ENCODE measurements at regions not wholly inside any gene's neighbourhood (a gene's known extent, or its start where the extent isn't known, plus 50 kb on each side); places are given as distances from the start of the nearest gene placed in this dataset.

DNA sequence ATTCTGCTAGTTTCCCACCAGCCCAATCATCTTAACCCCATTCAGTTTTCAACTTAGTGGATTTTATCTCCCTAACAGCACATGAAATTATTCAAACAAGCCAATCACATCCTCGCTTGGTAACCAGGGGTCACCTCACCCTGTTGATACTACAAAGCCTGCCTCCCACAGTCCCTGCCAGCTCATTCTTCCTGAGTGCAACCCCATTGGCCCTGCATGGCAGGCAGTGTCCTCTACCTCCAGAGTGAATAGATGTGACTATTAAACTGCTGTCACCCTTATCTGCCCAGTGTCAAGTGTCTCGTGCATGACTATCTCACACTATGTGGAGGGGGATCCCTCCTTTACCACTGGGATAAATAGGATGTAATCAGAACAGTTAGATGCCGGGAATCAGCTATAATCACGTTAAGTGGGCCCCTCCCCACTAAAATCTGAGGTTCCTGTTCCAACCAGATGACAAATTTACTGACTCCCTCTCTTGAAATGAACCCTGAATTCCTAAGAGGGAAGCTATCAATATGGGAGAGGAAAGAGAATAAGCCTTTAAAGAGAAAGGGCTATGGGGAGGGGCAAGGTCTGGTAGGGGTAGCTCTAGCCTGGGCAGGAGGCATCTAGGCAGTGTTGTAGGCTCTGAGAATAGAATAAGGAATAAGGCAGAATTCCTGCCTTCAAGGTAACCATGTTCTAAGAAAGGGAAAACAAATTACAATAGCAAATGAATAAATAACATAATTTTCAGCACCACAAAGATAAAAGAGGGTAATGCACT lies 155.9 kb downstream of the SLC30A10 start:
- H3K9me3 Mint-ChIP-seq = peaks cover 13% of the 10 kb centered on the region
- ATAC-seq = no peak
- no peak overlapping the region for H3K4me3 Mint-ChIP-seq
- H3K4me1 Mint-ChIP-seq = peaks cover 14% of the 10 kb centered on the region
- no peaks in the 10 kb centered on the region for H3K27me3 Mint-ChIP-seq
- H3K27ac Mint-ChIP-seq = no peak overlapping the region
- H3K36me3 Mint-ChIP-seq = no peaks in the 10 kb centered on the region

DNA sequence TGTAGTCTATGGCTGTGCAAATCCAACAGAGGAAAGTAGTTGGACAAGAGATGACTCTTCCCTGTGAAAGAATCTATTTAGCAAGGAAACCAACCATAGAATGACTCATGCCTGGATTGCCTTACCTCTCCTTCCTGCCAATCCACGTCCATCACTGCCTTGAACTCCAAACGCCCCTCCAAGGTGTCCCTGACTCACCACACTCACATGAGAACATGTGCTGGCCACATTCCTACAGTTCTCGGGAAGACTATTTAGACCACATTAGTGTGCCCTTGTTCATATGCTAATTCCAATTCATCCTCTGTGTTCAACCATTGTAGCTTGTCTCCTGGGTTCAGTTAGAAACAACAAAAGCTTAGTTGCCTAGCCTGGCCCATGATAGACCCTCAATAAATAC lies 157.3 kb downstream of the SLC30A10 start:
- H3K27me3 Mint-ChIP-seq = no peaks in the 10 kb centered on the region
- no peak for ATAC-seq
- H3K27ac Mint-ChIP-seq = no peak overlapping the region
- no peak overlapping the region for H3K4me3 Mint-ChIP-seq
- H3K36me3 Mint-ChIP-seq = no peaks in the 10 kb centered on the region
- peaks cover 16% of the 10 kb centered on the region for H3K9me3 Mint-ChIP-seq
- peaks cover 14% of the 10 kb centered on the region for H3K4me1 Mint-ChIP-seq

DNA sequence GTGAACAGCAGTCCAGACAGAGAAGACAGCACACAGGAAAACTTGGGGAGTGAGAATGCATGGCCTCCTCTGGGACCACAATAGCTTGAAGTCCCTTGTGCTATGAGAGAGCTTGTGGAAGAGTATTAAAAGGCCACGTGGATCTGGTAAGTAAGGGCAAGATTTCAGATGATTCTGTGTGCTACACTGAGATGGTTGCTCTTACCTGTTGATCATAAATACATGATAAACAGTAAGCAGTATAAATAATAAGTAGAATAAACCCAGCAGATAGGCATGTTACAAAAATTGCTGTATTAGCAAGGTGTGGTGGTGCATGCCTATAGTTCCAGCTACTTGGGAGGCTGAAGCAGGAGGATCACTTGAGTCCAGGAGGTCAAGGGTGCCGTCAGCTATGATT lies 150.4 kb upstream of the ZC3H11B start:
- Mint-ChIP-seq H3K27ac (no peak overlapping the region), H3K9me3 (peaks cover 8% of the 10 kb centered on the region), H3K36me3 (no peaks in the 10 kb centered on the region), H3K4me3 (no peak overlapping the region), H3K27me3 (peaks cover 11% of the 10 kb centered on the region), H3K4me1 (no peaks in the 10 kb centered on the region)
- ATAC-seq = no peak

DNA sequence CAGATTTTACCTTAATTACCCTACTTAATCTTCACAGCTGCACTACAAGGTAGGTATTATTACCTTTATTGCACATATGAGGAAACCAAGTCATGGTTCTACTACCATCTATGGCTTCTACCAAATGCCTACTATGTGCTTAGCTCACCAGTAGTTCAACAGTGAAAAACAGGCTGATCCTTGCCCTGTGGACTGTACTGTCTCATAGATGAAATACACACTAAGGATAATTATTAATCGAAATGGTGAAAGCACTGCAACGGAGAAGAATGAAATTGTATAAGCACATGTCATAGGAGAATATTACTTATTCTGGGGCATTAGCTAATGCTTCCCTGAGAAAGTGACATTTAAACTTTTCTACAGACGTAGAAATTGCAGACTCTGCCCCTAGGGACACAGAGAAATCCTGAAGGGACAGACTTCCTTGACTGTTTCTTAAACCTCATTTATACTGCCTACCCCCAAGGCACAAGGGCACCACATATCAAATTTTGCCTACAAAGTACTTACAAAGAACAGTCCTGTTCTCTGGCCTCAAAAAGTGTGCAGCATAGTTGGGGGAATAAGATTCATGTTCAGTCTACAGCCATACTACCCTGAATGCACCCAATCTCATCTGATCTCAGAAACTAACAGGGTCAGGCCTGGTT lies 148.4 kb upstream of the ZC3H11B start:
- Mint-ChIP-seq H3K27me3 (peaks cover 13% of the 10 kb centered on the region), H3K4me3 (no peak overlapping the region), H3K9me3 (peaks cover 5% of the 10 kb centered on the region), H3K4me1 (no peaks in the 10 kb centered on the region), H3K36me3 (no peaks in the 10 kb centered on the region), H3K27ac (no peak overlapping the region)
- ATAC-seq = no peak

DNA sequence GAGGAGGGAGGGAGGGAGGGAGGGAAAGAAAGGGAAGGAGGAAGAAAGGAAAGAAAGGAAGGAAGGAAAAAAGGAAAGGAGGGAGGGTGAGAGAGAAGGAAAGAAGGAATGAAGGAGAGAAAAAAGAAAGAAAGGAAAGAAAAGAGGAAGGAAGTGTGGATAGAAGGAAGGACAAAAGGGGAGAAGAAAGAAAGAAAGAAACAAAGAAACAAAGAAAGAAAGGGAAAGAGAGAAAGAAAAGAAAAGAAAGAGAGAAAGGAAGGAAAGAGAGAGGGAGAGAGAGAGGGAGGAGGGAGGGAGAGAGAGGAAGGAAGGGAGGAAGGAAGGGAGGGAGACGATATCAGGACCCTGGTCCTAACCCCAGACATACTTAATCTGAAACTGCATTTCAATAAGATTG lies 146.2 kb upstream of the ZC3H11B start:
- no peak overlapping the region for H3K4me3 Mint-ChIP-seq
- no peak for ATAC-seq
- peaks cover 13% of the 10 kb centered on the region for H3K27me3 Mint-ChIP-seq
- no peaks in the 10 kb centered on the region for H3K36me3 Mint-ChIP-seq
- no peak overlapping the region for H3K27ac Mint-ChIP-seq
- H3K9me3 Mint-ChIP-seq = peaks cover 5% of the 10 kb centered on the region
- H3K4me1 Mint-ChIP-seq = no peaks in the 10 kb centered on the region

DNA sequence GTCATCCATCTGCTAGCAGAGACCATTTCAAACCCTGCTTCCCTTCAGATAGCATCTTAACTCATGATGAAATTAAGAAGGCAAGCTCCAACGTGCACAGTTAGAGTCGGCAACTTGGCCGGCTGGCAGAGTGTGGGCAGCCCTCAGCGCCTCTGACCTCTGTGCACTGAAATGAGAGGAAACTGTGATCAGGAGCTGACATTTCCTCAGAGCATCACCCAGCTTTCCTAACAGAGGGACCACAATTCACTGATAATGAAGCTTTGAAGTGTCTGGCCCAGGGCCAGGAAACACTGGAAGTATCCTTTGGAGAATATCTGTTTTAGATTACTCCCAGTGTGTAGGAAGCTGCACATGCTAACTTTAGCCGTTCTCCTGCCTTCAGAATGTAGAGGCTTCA lies 145.0 kb upstream of the ZC3H11B start:
- ATAC-seq = no peak
- H3K36me3 Mint-ChIP-seq = no peaks in the 10 kb centered on the region
- no peak overlapping the region for H3K27ac Mint-ChIP-seq
- H3K4me3 Mint-ChIP-seq = no peak overlapping the region
- peaks cover 21% of the 10 kb centered on the region for H3K27me3 Mint-ChIP-seq
- peaks cover 5% of the 10 kb centered on the region for H3K9me3 Mint-ChIP-seq
- H3K4me1 Mint-ChIP-seq = no peaks in the 10 kb centered on the region

DNA sequence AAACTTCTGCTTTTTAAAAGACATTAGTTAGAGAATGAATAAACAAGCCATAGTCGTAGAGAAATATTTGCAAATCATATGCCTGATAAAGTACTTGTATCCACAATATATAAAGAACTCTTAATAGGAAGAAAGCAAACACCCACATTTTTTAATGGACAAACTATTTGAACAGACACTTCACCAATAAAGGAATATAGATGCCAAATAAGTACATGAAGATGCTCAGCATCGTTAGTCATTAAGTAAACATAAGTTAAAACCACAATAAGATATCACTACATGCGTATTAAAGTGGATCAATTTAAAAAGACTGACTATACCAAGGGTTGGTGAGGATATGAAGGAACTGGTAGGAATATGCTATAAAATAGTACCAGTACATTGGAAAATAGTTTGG lies 142.3 kb upstream of the ZC3H11B start:
- no peaks in the 10 kb centered on the region for H3K36me3 Mint-ChIP-seq
- no peak overlapping the region for H3K27ac Mint-ChIP-seq
- no peak for ATAC-seq
- no peaks in the 10 kb centered on the region for H3K4me1 Mint-ChIP-seq
- H3K27me3 Mint-ChIP-seq = peaks cover 30% of the 10 kb centered on the region
- peaks cover 5% of the 10 kb centered on the region for H3K9me3 Mint-ChIP-seq
- H3K4me3 Mint-ChIP-seq = no peak overlapping the region

DNA sequence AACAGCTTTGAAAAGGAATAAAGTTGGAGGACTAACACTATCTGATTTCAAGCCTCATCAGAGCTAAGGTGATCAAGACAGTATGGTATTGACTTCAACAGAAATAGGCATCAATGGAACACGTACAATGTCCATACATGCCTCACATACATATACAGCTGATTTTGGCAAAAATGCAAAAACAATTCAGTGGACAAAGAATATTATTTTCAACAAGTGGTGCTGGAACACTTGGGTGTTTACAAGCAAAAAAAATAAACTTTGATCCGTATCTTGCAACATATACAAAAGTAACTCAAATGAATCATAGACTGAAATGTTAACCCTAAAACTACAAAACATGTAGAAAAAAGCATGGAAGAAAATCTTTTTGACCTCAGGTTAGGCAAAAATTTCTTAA lies 141.9 kb upstream of the ZC3H11B start:
- no peak for ATAC-seq
- H3K27me3 Mint-ChIP-seq = peaks cover 30% of the 10 kb centered on the region
- no peak overlapping the region for H3K4me3 Mint-ChIP-seq
- H3K4me1 Mint-ChIP-seq = no peaks in the 10 kb centered on the region
- H3K27ac Mint-ChIP-seq = no peak overlapping the region
- H3K36me3 Mint-ChIP-seq = no peaks in the 10 kb centered on the region
- H3K9me3 Mint-ChIP-seq = peaks cover 5% of the 10 kb centered on the region

DNA sequence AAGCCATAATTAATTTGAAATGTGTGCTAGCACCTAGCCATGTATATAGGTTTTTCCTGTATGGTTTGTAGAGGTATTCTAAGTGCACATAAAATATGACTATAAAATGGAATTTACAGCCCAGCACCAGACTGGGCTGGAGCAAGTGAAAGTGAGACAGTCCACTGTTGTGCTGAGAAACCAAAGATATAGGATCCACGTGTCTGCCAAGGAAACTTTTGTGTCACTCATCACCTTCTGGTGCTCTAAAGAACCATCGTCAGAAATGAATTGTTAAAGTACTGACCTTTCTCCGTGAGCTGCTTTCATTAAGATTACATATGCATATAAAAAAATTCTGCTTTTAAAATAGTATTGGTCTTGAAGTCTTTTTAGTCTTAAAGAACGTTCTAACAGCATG lies 141.0 kb upstream of the ZC3H11B start:
- Mint-ChIP-seq H3K4me3 (no peak overlapping the region), H3K27ac (no peak overlapping the region), H3K36me3 (no peaks in the 10 kb centered on the region), H3K27me3 (peaks cover 24% of the 10 kb centered on the region), H3K4me1 (no peaks in the 10 kb centered on the region), H3K9me3 (peaks cover 3% of the 10 kb centered on the region)
- ATAC-seq = no peak

DNA sequence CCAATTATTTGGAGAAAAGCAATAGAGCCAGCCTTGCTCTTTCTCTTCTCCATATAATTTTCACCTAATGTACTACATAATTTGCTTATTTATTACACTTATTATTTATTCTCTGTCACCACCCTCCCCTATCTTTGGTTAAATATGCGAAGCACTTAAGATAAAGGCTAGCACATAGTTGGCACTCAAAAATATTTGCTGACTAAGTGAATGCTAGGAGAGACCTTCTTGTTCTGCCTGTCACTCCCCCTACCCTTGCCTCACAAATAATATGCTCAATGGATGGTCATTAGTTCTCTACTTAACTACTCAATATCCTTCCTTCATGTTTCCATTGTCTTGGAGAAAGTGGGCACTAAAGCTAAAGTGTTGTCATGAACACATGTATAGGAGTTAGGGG lies 139.7 kb upstream of the ZC3H11B start:
- Mint-ChIP-seq H3K27ac (no peak overlapping the region), H3K9me3 (no peaks in the 10 kb centered on the region), H3K36me3 (no peaks in the 10 kb centered on the region), H3K27me3 (peaks cover 17% of the 10 kb centered on the region), H3K4me1 (no peaks in the 10 kb centered on the region), H3K4me3 (no peak overlapping the region)
- ATAC-seq = no peak

DNA sequence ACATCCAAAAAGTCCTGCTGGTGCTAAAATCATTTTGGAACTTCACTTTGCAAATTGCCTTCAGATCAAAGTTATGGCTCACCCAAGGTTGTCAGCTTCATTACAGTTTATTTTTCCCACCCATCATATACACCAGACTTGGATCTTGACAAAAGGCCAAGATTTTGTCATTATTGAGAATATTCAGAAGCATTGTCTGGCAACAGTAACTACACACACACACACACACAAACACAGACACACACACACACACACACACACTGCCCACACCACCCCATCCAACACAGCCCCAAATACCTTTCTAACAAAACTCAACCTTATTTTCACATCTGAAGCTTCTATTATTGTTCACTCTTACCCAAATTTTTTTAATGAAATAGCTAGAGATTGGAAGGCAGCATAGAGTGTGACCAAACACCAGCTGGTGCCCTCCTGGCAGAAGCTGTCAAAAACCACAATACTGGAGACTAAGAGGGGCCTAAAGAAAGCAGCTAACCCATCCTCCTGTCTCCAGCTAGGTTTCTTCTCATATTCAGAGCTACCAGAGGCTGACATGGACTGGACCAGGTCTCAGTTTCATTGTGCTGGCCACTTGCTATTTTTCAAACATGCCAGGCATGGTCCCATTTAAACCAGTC lies 139.1 kb upstream of the ZC3H11B start:
- peaks cover 17% of the 10 kb centered on the region for H3K27me3 Mint-ChIP-seq
- H3K36me3 Mint-ChIP-seq = no peaks in the 10 kb centered on the region
- ATAC-seq = no peak
- H3K4me1 Mint-ChIP-seq = no peaks in the 10 kb centered on the region
- no peak overlapping the region for H3K4me3 Mint-ChIP-seq
- no peak overlapping the region for H3K27ac Mint-ChIP-seq
- H3K9me3 Mint-ChIP-seq = no peaks in the 10 kb centered on the region

DNA sequence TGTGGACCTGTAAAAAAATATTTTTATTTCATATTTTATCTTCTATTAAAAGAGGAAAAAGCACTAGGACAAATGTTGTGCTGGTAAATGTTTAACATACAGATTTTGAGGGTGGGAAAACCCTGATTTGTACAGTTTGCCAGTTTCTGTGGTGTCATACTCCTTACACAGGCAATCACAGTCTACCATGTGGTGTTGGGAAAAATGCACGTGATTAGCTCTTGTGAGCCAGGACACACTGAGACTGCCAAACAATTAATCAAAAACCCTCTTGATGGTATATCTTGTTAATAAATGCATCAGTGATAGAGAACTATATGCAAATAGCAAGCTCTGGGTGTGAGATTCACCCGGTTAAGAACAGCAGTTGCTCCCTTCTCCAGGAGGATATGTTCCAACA lies 136.5 kb upstream of the ZC3H11B start:
- Mint-ChIP-seq H3K27me3 (peaks cover 17% of the 10 kb centered on the region), H3K9me3 (no peaks in the 10 kb centered on the region), H3K36me3 (no peaks in the 10 kb centered on the region), H3K4me1 (no peaks in the 10 kb centered on the region), H3K27ac (no peak overlapping the region), H3K4me3 (no peak overlapping the region)
- ATAC-seq = no peak

DNA sequence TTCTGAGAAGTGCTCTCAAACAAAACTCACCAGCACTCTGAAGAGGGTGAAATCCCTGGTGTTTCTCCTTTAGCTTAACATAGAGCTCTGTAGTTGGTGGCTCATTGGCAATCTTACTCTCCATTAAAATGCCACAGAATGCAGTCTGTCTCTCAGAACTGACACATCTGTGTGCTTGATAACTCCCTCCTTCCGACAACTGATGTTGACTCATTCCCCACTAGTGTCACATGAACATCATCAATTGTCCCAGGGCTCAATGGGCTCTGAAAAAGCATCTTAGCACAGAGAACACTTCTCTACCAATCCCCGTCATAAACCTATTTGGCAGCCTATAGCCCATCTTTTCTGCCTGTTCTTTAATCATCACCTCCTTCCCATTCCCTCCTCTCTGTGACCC lies 133.2 kb upstream of the ZC3H11B start:
- no peak for ATAC-seq
- H3K27ac Mint-ChIP-seq = no peak overlapping the region
- H3K36me3 Mint-ChIP-seq = no peaks in the 10 kb centered on the region
- no peaks in the 10 kb centered on the region for H3K4me1 Mint-ChIP-seq
- no peaks in the 10 kb centered on the region for H3K9me3 Mint-ChIP-seq
- no peaks in the 10 kb centered on the region for H3K27me3 Mint-ChIP-seq
- H3K4me3 Mint-ChIP-seq = no peak overlapping the region

DNA sequence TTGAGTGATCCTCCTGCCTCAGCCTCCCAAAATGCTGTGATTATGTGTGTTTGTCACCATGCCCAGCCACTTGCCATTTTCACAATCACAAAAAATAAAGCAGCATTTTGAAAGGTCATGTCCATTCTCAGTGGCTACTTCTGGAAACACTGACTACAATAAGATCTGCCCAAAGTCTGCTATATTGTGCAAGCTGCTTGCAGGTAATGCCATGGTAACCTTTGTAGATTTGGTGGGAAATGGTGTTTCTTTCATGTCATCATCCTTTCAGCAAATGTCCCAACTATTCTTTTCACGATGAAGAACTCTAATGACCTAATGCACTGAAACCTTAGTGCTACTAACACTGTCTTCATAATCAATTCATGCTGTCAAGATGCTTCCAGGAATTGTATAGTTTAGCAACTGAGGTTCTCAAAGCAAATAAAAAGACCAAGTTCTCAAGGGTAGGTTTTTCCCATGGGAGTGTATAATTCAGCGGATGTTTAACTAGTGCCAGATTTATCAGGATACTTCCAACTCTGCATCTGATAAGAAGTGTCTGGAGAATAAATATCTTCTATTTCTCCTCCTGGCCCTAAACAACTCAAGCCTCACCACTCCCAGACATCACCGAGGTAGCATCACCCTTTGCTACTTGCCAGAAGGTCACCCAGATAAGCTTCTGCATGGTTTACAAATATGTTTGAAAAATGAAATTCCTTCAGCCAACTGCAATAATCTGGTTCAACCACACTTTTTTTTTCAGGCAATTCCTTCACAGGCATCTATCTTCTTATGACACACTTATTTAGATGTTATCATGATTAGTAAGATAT lies 132.0 kb upstream of the ZC3H11B start:
- Mint-ChIP-seq H3K9me3 (no peaks in the 10 kb centered on the region), H3K4me3 (no peak overlapping the region), H3K27me3 (no peaks in the 10 kb centered on the region), H3K4me1 (no peaks in the 10 kb centered on the region), H3K36me3 (no peaks in the 10 kb centered on the region), H3K27ac (no peak overlapping the region)
- no peak for ATAC-seq
